Stomach smooth muscle (tissue), 2 donors: ENCODE measurements at regions not wholly inside any gene's neighbourhood (a gene's known extent, or its start where the extent isn't known, plus 50 kb on each side); places are given as distances from the start of the nearest gene placed in this dataset.
A peak's percentile ranks its signal among the peaks of the same experiment; 100 is the strongest.

Source experiments
- H3K27ac ChIP-seq: one replicate; pipeline ENCODE4 v1.7.0; 2013; ENCODE audit warnings: mild to moderate bottlenecking, low read length, inconsistent platforms
- H3K27me3 ChIP-seq, 2 donors: one replicate each; pipeline ENCODE4 v1.7.0; 2013; ENCODE audit warnings: low read length in 2 of 2; ENCODE audit not compliant: insufficient read depth in 2 of 2, control insufficient read depth in 1 of 2
- H3K36me3 ChIP-seq, 2 donors: one replicate each; pipeline ENCODE4 v1.7.0; 2013; ENCODE audit warnings: low read length in 2 of 2; ENCODE audit not compliant: control insufficient read depth in 2 of 2, insufficient read depth in 2 of 2
- H3K4me1 ChIP-seq: one replicate; pipeline ENCODE4 v1.7.0; 2013; ENCODE audit warnings: low read length; ENCODE audit not compliant: control insufficient read depth, insufficient read depth
- H3K4me3 ChIP-seq, 2 donors: one replicate each; pipeline ENCODE4 v1.7.0; 2013; ENCODE audit warnings: low read length in 2 of 2
- H3K9ac ChIP-seq, 2 donors: one replicate each; pipeline ENCODE4 v1.7.0; 2013; ENCODE audit warnings: low read length in 2 of 2, mild to moderate bottlenecking in 1 of 2
- H3K9me3 ChIP-seq, 2 donors: one replicate each; pipeline ENCODE4 v1.7.0; 2013; ENCODE audit warnings: low read length in 2 of 2; ENCODE audit not compliant: control insufficient read depth in 2 of 2
- donor health status: healthy.
- donor health status: Pancreatic carcinoma.

- no peaks in the 10 kb centered on the region for H3K9me3 ChIP-seq
- H3K27ac ChIP-seq, result no peak overlapping the region
- H3K4me1 ChIP-seq, result no peaks in the 10 kb centered on the region
- H3K4me3 ChIP-seq, result no peak overlapping the region
- no peaks in the 10 kb centered on the region for H3K27me3 ChIP-seq
- no peak overlapping the region for H3K9ac ChIP-seq
- no peaks in the 10 kb centered on the region for H3K36me3 ChIP-seq
Observed at GRCh38 chr5:116637149-116637740, 62.6 kb upstream of the SEMA6A start.

- Histone ChIP-seq H3K27me3 (no peaks in the 10 kb centered on the region), H3K36me3 (no peaks in the 10 kb centered on the region), H3K4me1 (no peaks in the 10 kb centered on the region), H3K4me3 (no peak overlapping the region), H3K9ac (no peak overlapping the region), H3K9me3 (no peaks in the 10 kb centered on the region), H3K27ac (no peak overlapping the region)
Observed at GRCh38 chr5:116632890-116633289, 58.3 kb upstream of the SEMA6A start.

GRCh38 chr5:116631147-116631546 is 56.5 kb upstream of the SEMA6A start:
- Histone ChIP-seq H3K9ac (no peak overlapping the region), H3K9me3 (no peaks in the 10 kb centered on the region), H3K36me3 (no peaks in the 10 kb centered on the region), H3K27ac (no peak overlapping the region), H3K4me1 (peaks cover 4% of the 10 kb centered on the region), H3K4me3 (no peak overlapping the region), H3K27me3 (no peaks in the 10 kb centered on the region)

- Histone ChIP-seq H3K27me3 (no peaks in the 10 kb centered on the region), H3K9me3 (no peaks in the 10 kb centered on the region), H3K27ac (no peak overlapping the region), H3K4me1 (peaks cover 7% of the 10 kb centered on the region), H3K36me3 (no peaks in the 10 kb centered on the region), H3K4me3 (no peak overlapping the region), H3K9ac (no peak overlapping the region)
Observed at GRCh38 chr5:116629168-116629567, 54.5 kb upstream of the SEMA6A start.

- H3K9me3 ChIP-seq, result no peaks in the 10 kb centered on the region
- H3K4me1 ChIP-seq, result peaks cover 7% of the 10 kb centered on the region
- no peak overlapping the region for H3K4me3 ChIP-seq
- peak overlapping the region; percentile 53 to 58 for H3K9ac ChIP-seq
- no peaks in the 10 kb centered on the region for H3K36me3 ChIP-seq
- H3K27ac ChIP-seq, result peak overlapping the region; percentile 46
- H3K27me3 ChIP-seq, result no peaks in the 10 kb centered on the region
Observed at GRCh38 chr5:116626945-116627679, 52.5 kb upstream of the SEMA6A start.

- H3K36me3 ChIP-seq, result no peaks in the 10 kb centered on the region
- H3K4me3 ChIP-seq, result peak overlapping the region; percentile 15 to 62
- no peaks in the 10 kb centered on the region for H3K27me3 ChIP-seq
- H3K4me1 ChIP-seq, result peaks cover 7% of the 10 kb centered on the region
- H3K9me3 ChIP-seq, result no peaks in the 10 kb centered on the region
- peak overlapping the region; percentile 46 for H3K27ac ChIP-seq
- peak overlapping the region; percentile 53 to 62 for H3K9ac ChIP-seq
Observed at GRCh38 chr5:116626272-116626723, 51.7 kb upstream of the SEMA6A start.
